HG02678 (cell line): ENCODE measurements at regions not wholly inside any gene's neighbourhood (a gene's known extent, or its start where the extent isn't known, plus 50 kb on each side); places are given as distances from the start of the nearest gene placed in this dataset.
"Not testable (repeated sequence)": the region's sequence is repeated elsewhere in the genome, so short reads cannot be mapped to it uniquely, and the experiment has no call there.

ENCODE experiments used
- ATAC-seq: cut with Tn5 transposase; IDR thresholded peaks from one replicate; pipeline ENCODE4 v1.9.1; 2021; ENCODE audit warnings: mild to moderate bottlenecking, moderate library complexity; ENCODE audit not compliant: unreplicated experiment

DNA sequence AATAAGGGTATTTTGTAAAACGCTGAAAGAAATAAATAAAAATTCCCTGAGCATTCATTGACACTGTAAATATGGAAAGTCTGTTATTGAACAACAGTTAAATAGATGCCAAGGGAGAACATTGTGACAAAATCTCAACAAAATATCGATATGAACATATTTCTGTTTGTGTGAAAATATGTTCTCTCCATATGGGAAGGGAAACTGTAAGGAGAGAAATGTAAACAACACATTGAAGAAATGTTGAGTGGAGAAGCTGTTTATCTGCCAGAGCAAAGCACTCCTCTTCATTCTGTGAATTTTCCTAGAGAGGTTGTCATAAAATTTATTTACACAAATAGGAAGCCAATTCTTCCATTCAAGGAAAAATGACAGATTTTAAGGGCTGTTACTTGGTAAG is 57.1 kb upstream of the EOMES start:
- no peak for ATAC-seq

DNA sequence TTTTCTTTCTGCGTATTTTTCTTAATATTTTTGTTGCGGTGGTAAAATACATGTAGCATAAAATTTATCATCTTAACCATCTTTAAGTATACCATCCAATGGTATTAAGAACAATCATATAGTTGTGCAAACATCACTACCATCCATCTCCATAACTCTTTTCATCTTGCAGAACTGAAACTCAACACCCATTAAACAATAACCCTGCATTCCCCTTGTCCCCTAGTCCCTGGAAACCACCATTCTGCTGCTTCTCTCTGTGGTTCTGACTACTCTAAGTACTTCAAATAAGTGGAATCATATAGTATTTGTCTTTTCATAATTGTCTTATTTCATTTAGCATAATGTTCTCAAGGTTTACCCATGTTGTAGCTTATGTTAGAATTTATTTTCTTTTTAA is 67.3 kb upstream of the EOMES start:
- no peak for ATAC-seq

DNA sequence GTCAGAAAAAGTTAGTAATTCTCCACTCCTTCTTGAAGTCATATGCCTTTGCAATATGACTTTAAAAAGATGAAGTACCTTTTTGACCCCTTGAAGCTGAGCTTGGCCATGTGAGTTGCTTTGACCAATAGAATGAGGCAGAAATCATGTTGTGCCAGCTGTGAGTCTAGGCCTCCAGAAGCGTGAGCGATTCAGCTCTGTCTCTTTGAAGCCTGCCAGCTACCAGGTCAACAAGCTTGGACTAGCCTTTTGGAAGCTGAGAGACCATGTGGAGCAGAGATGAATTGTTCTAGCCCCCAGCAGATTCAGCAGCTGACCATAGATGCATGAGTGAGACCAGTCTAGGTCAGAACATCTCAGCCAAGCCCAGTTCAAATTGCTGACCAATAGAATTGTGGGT is 69.8 kb upstream of the EOMES start:
- ATAC-seq: no peak

DNA sequence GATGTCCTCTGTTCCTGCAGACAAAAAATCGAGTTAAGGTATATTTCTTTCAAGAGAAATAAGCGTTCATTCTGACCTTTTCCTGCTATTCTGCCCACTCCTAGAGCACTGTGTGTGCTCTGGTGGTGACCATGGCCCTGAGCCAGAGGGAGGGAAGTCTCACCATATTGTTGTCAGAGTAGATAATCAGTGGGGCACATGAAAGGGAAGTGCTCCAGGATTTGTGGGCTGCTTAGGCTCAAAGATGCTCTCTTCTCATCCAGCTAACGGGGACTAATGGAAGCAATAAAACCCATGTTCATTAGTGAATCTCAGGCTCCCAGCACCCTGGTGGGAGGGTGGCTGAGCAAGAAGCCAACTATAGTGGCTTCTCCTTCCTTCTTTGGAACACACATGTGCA is 70.7 kb upstream of the EOMES start:
- ATAC-seq: no peak

DNA sequence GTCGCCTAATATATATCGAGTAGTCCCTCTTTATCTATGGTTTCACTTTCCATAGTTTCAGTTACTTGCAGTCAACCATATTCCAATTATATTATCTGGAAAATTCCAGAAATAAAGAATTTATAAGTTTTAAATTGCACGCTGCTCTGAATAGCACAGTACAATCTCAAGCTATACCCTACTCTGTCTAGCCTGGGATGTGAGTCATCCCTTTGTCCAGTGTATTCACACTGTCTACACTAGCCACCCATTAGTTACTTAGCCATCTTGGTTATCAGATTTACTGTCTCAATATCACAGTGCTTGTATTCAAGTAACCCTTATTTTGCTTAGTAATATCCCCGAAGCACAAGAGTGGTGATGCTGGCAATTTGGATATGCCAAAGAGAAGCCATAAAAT is 72.1 kb upstream of the EOMES start:
- no peak for ATAC-seq

DNA sequence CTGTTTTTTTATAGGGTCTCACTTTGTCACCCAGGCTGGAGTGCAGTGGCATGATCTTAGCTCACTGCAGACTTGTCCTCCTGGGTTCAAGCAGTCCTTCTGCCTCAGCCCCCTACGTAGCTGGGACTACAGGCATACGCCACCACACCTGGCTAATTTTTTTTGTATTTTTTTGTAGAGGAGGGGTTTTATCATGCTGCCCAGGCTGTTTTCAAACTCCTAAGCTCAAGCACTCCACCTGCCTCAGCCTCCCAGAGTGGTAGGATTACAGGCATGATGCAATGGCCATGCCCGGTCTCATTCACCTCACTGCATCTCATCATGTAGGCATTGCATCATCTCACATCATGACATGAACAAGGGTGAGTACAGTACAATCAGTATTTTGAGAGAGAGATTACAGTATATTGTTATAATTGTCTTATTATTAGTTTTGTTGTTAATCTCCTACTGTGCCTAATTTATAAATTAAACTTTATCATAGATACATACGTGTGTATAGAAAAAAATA is 74.3 kb upstream of the EOMES start:
- ATAC-seq: no peak

DNA sequence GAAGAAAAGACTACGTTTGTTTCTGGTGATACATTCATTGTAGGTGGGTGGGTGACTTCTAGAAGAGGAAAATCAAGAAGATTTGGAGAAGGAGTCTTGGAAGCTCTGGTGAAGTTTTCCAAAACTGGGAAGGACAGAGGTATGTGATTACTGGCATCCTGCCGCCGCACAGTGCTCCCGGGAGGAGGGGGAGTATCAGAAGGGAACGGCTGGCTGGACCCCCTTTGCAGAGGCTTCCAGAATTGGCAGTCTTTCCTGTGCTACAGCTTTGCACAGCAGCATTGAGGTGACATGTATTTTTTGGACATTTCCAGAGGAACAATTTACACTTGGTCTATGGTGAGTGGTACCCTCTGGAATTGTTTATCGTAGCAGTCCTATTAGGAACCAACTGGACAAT is 75.7 kb upstream of the EOMES start:
- no peak for ATAC-seq

DNA sequence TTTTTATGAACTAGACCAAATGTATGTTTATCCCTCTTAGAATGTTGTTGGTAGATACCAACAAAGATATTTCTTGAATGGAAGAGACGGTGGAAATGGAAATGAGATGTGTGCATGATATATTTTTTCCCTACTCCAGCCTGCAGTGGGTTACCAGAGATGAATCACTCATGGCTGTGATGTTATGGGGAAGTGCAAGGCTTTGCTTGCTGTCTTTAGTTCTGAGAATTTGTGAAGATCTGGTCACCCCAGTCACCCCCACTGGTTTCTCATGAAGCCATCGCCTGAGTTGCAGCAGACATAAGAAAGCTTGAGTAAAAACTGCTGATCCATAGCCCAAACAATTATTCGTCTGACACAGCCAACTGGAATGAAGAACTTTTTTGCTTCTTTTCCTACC is 78.1 kb upstream of the EOMES start:
- no peak for ATAC-seq

DNA sequence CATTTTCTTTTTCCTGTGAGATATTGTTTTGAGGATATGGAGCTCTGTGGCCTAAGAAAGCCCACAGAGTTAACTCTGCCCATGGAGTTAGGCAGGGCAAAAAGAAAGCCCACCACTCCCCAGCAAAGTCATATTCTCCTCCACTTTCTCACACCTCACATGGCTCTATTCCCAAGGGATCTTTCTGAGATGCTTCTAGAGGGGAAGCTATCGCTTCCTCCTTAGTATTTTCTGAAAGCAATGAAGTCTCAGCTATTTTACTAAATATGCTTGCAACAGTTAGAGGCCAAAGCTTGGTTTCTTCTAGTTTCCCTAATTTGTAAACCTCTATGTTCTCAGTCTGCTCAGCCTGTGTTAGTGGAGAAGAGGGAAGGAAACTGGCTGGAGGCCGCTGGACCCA is 80.3 kb upstream of the EOMES start:
- ATAC-seq: no peak

DNA sequence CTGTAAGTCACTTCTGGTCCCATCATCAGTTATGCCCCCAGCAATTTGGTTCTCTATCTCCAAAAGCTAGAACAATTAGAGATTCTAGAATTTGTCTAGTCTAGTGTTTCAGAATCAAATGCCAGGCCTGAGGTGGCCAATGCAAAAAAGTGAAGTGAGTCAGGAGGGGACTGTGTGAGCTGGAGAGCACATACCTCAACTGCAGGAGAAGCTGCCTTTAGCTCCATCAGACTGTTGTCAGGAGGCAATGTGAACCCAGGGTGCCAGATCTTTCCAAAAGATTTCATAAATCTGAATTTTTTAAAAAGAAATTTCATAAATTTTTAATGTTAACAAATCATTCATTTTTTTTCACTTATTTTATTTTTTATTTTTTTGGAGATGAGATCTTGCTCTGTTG is 80.7 kb upstream of the EOMES start:
- no peak for ATAC-seq

DNA sequence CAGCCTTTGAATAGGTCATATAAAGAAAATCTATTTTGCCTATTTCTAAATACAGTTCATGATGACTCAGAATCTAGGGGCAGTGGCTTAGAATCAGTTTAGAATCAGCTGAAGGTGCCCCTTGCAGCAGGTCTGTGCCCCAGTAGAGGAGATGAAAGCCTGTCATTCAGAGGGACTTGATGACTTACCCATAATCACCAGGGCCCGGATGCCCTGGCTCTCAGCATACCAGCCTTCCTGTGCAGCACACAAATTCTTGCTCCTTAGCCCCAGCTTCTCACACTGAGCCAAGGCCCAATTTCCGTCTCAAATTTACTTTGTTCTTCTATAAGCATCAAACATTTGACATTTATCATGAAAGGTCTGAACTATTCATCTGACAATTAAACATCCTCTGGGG is 83.2 kb upstream of the EOMES start:
- ATAC-seq: no peak

DNA sequence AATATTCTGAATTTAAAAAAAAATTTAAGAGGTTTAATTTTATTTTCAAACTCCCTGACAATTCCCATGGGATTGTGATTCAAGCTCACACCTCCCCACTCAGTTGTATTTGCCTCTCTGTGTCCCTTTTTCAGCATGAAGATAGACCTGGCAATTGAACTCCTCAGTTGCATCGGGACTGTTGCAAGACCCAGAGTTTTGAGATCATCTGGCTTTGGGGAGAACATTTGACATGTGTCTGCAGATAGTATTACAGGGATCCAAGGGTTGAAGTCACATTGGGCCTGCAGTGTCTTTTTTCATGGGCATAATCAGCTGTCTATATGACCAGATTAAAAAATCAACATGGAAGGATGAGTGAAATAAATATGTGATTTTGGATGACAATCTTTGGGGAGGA is 91.1 kb upstream of the EOMES start:
- ATAC-seq: no peak

DNA sequence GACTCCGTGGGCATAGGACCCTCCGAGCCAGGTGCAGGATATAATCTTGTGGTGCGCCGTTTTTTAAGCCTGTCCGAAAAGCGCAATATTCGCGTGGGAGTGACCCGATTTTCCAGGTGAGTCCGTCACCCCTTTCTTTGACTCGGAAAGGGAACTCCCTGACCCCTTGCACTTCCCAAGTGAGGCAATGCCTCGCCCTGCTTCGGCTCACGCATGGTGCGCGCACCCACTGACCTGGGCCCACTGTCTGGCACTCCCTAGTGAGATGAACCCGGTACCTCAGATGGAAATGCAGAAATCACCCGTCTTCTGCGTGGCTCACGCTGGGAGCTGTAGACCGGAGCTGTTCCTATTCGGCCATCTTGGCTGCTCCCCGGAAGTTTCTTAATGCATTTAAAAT is 99.5 kb upstream of the EOMES start:
- ATAC-seq: not testable (repeated sequence)

DNA sequence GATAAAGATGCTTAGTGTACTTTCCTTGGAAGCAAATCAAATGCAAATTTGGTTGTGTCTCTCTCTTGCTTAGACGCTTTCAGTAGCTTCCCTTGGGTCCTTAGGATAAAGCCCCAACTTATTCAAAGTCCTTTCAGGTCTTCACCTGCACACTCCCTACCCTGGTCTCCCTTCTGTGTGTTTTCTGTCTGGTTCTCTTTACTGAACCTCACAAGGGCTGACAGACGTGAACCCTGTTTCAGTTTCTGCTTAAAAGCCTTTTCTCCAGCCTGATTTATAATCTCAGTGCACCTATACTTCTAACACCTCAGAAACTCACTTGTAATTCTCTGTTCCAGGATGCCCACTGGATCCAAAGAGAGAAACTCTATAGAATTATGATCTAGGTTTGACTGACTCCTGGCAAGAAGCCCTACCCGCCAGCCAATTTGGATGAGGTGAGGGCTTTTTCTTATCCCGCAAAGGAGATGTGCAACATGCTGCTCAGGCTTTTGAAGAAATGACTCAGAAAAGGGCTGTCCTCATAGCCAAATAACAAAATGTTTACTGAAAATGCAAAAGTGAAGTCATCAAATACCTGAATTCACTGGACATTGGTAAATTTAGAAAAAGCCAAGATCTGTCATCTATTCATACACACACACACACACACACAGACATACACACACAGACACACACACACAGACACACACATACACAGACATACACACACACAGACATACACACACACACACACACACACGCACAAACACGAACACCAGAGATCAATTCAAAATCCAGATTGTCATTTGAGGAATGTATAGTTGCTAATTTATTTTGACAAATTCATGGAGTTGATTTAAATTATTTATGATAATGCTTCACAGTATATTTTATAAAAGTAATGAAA is 102.4 kb upstream of the EOMES start:
- ATAC-seq: no peak

DNA sequence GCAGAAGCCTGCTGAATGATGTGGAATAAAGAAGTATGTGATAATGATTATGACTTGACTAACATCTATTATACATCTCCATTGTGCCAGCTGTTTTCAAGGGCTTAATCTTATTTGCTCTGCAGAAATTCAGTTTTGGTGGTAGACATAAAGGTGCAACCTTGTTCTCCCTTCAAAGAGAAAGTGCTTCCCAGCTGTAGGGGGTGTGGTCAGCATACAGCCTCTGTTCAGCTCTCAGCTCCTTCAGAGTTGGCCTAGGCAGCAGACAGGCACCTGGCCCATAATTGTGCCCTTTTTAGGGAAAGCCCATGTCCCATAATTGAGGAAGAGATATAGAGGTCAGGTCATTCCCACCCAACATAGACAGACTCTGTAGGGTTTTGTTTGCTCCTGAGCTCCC is 104.3 kb upstream of the EOMES start:
- no peak for ATAC-seq

DNA sequence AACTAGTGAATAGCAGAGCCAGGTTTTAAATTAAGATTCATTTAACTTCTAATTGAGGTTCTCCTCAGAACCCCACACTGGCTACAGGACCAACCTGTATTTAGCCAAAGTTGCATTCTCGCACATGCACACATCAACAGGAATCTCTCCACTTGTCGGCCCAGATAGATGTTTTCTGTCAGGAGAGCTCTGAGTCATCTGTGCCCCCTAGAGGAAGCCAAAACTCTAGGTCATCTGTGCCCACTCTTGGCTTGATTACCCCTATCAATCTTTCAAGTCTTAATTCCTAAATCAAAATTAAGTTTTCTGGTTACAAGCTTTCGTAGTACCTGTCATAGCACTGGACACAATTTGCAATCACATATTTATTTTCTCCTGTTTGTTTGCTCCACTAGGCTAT is 104.9 kb upstream of the EOMES start:
- ATAC-seq: no peak

DNA sequence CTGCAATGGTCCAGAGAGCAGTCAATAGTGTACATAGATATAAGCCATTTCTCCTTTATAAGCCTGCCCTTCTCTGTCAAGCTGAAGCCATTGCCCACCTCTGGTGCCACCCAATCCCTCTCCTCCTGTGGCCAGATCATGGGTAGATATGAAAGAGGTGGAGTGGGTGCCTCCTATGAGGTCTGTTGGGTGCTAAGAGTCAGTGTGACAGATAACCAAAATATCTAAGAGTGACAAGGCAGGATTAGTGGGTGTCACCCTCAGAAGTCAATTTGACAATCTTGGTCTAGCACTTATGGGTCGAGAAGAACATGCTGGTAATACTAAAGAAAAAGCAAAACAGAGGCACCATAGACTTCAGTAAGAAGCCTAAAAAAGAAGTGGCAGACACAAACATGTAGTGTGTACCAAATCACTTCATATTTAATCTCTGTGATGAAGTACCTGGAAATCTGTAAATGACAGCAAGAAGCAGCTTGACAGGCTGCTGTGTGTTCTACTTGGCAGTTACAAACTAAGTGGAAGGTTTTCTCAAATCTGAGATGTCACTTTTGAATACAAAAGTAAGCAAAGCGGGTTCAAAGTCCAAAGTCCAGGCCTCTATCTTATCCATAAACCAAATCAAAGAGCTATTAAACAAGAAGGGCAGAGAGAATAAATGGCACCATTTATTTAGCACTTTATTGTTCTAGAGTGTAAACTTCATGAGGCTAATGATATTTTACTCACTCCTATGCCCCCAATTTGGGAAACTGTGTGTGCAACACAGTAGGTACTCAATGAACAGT is 118.9 kb upstream of the EOMES start:
- no peak for ATAC-seq

DNA sequence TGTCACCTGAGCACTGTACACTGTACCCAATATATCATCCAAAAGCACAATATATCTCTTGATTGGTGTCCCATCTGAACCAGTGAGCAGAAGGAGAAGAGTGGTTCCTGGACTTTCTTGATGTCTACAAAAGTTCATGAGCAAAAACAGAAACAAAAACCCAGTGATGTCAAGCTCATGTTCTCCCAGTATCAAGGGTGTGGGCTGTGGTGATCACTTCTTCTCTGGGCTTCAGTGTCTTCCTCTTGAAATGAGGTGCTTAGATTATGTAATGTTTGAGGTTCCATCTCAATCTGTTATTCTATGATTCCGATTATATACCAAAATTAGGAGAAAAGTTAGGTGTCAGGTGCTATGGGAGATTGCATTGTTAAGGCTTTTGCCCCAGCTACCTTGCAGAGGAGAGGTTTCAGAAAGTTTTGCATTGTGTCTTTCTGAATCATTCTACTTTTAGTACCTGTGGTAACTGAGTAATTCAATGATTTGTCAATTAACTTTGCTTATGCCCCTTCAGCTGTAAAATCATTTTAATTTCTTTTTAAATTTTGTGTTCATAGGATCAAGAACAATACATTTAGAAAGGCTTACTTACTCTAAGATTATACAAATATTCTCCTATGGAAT is 122.0 kb upstream of the EOMES start:
- no peak for ATAC-seq

DNA sequence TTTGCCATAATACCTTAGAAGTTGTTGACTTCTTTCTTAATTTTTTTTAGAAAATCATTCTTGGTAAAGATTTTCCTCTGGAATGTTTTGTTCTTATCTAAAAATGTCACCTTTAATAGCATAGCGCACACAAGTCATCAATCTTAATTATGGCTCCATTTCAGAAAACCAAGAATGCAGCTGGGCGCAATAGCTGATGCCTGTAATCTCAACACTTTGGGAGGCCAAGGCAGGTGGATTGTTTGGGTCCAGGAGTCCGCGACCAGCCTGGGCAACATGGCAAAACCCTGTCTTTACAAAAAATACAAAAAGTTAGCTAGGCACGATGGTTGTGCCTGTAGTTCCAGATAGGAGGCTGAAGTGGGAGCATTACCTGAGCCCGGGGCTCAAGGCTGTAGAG is 125.6 kb upstream of the EOMES start:
- no peak for ATAC-seq

DNA sequence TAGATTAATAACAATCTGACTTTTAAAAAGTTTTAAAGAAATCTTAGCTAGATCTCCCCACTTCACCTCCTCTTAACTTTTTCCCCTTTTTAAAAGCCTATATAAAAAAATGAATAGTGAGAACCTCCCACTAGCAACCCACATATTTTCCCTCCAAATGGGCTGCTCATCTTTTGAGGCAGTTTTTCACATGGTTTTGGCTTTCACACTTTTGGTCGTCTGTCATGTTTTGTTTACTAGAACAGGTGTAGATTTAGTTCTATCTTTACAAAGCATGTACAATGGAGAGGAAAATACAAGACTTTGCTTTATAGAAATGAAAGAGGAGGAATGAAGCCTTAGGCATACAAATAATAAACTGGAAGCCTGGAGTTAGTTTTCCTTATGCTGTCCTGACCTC is 126.7 kb upstream of the EOMES start:
- ATAC-seq: no peak

DNA sequence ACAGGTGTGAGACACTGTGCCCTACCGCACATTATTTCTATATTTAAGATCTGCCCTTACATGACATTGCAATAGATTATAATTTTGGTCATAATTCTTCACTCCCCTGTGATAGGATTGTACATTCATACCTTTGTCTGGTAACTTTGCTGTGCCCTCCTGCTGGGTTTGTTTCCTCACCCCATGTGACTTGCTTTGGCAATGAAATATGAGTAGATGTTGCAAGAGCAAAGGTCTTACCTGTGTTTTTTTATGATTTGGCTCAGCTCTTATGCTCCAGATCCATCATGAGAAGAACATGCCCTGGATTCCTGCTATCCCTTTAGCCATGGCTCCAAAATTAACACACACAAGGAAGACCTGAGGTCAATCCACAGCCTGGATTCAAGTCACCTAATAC is 137.7 kb upstream of the EOMES start:
- ATAC-seq: no peak
